PFSK-1 (cell line): ENCODE measurements at regions not wholly inside any gene's neighbourhood (a gene's known extent, or its start where the extent isn't known, plus 50 kb on each side); places are given as distances from the start of the nearest gene placed in this dataset.

ENCODE experiments used
- FOXP2 ChIP-seq: optimal IDR thresholded peaks from 2 replicates; pipeline ENCODE3; 2011; ENCODE audit warnings: borderline replicate concordance, control low read depth, inconsistent platforms; ENCODE audit not compliant: insufficient read depth; ENCODE audit errors: extremely low read length, extremely low read depth
- POLR2AphosphoS5 ChIP-seq: IDR thresholded peaks from 2 replicates; pipeline ENCODE4 v1.6.1; 2012; ENCODE audit warnings: low read depth, mild to moderate bottlenecking, control low read depth, low read length, moderate library complexity
- SIN3A ChIP-seq: IDR thresholded peaks from 2 replicates; pipeline ENCODE4 v1.6.1; 2012; ENCODE audit warnings: mild to moderate bottlenecking, low read length, moderate library complexity, borderline replicate concordance; ENCODE audit not compliant: insufficient read depth
- TAF1 ChIP-seq: IDR thresholded peaks from 2 replicates; pipeline ENCODE4 v1.6.1; 2012; ENCODE audit warnings: low read length, control low read depth, borderline replicate concordance; ENCODE audit not compliant: insufficient read depth
- TF ChIP-seq, protein P1 (sequence below), 2 experiments: IDR thresholded peaks; 2 replicates each; pipeline versions ENCODE4 v1.6.1 to v1.8.0; 2011 to 2012; ENCODE audit warnings: low read depth in 2 of 2, low read length in 2 of 2, control low read depth in 1 of 2, inconsistent platforms in 1 of 2, mild to moderate bottlenecking in 1 of 2, moderate library complexity in 1 of 2; ENCODE audit not compliant: insufficient read depth in 1 of 2

DNA sequence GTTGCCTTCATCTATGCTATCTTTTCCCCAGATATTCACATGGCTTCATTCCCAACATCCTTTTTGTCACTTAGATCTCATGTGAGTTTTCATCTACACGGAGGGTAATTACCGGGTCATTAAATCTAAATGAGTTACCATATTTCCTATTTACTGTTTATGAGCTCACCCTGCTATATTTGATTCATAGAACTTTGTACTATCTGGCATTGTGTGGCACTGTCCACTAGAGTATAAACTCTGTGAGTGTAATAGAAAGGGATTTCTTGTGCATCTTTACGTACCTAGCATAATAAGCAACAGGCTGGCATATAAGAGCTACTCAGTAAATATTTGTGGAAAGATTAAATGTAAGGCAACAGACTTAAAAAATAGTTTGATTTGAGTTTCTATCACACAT, 86.1 kb upstream of the LMO3 start:
- no peak for TF ChIP-seq POLR2AphosphoS5

- TF ChIP-seq POLR2AphosphoS5 (no peak), FOXP2 (no peak), SIN3A (no peak), TAF1 (no peak)
- TF ChIP-seq, protein P1, sequence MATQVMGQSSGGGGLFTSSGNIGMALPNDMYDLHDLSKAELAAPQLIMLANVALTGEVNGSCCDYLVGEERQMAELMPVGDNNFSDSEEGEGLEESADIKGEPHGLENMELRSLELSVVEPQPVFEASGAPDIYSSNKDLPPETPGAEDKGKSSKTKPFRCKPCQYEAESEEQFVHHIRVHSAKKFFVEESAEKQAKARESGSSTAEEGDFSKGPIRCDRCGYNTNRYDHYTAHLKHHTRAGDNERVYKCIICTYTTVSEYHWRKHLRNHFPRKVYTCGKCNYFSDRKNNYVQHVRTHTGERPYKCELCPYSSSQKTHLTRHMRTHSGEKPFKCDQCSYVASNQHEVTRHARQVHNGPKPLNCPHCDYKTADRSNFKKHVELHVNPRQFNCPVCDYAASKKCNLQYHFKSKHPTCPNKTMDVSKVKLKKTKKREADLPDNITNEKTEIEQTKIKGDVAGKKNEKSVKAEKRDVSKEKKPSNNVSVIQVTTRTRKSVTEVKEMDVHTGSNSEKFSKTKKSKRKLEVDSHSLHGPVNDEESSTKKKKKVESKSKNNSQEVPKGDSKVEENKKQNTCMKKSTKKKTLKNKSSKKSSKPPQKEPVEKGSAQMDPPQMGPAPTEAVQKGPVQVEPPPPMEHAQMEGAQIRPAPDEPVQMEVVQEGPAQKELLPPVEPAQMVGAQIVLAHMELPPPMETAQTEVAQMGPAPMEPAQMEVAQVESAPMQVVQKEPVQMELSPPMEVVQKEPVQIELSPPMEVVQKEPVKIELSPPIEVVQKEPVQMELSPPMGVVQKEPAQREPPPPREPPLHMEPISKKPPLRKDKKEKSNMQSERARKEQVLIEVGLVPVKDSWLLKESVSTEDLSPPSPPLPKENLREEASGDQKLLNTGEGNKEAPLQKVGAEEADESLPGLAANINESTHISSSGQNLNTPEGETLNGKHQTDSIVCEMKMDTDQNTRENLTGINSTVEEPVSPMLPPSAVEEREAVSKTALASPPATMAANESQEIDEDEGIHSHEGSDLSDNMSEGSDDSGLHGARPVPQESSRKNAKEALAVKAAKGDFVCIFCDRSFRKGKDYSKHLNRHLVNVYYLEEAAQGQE (IDR thresholded peaks at IDR 0.05; ENCODE audit: insufficient read depth in 1 of 2, low read depth in 2 of 2, low read length in 2 of 2): no peak
Observed at GRCh38 chr12:16691624-16692023, 85.7 kb upstream of the LMO3 start.

DNA sequence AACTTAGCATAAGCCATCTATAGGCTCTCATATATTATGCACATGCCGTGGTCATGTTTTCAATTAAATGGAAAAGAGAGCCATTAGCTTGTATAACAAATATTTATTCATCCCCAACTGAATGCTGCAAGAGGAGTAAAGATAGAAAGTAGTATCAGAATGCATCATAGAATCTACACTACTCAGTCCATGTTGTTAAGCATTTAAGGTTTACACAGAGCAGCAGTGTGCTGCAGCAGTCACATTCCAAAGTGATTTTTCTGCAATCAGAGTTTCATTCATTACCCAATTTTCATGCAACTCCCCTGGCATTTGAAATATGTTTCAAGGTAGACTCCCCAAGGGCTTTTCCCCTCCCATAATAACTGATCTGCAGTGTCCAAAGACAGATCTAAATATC, 82.2 kb upstream of the LMO3 start:
- TF ChIP-seq POLR2AphosphoS5: no peak
- TF ChIP-seq TAF1: no peak
- TF ChIP-seq FOXP2: no peak
- no peak for TF ChIP-seq SIN3A
- TF ChIP-seq, protein P1 (IDR thresholded peaks at IDR 0.05; ENCODE audit: insufficient read depth in 1 of 2, low read depth in 2 of 2, low read length in 2 of 2): no peak

DNA sequence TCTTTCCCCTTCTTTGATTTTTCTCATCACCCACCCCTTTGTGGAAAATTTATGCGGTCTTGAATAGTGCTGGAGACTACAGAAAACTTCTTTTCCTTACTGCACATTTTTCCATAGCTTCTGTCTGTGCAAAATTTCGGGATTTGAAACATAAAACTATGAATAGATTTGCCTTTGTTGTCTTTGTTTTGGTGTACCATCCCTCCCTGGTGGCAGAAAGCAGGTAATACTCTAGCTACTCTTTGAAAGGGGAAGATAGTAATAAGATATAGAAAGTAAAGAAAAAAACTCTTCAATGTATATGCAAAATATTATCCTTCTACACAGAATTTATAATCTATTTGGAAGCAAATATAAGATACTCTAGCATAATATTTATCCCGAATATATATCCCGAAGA, 79.1 kb upstream of the LMO3 start:
- TF ChIP-seq TAF1: no peak
- no peak for TF ChIP-seq FOXP2
- TF ChIP-seq POLR2AphosphoS5: no peak
- TF ChIP-seq SIN3A: no peak
- TF ChIP-seq, protein P1 (IDR thresholded peaks at IDR 0.05; ENCODE audit: insufficient read depth in 1 of 2, low read depth in 2 of 2, low read length in 2 of 2): no peak

- TF ChIP-seq, protein P1 (IDR thresholded peaks at IDR 0.05; ENCODE audit: insufficient read depth in 1 of 2, low read depth in 2 of 2, low read length in 2 of 2): no peak
- TF ChIP-seq TAF1: no peak
- TF ChIP-seq FOXP2: no peak
- no peak for TF ChIP-seq POLR2AphosphoS5
- TF ChIP-seq SIN3A: no peak
Observed at GRCh38 chr12:16681196-16681595, 75.2 kb upstream of the LMO3 start.
